Mesodermal cell (in vitro differentiated cells): ENCODE measurements at regions not wholly inside any gene's neighbourhood (a gene's known extent, or its start where the extent isn't known, plus 50 kb on each side); places are given as distances from the start of the nearest gene placed in this dataset.
"Not testable (repeated sequence)": the region's sequence is repeated elsewhere in the genome, so short reads cannot be mapped to it uniquely, and the experiment has no call there.

ENCODE experiments used
- H3K27ac ChIP-seq: 2 replicates; pipeline ENCODE4 v1.7.0; 2013; ENCODE audit warnings: mild to moderate bottlenecking, low read depth, low read length, moderate library complexity; ENCODE audit not compliant: severe bottlenecking
- H3K36me3 ChIP-seq: 2 replicates; pipeline ENCODE4 v1.7.1; 2013; ENCODE audit warnings: mild to moderate bottlenecking, low read length, moderate library complexity; ENCODE audit not compliant: control insufficient read depth, insufficient read depth
- H3K4me1 ChIP-seq: one replicate; pipeline ENCODE4 v1.7.1; 2013; ENCODE audit warnings: mild to moderate bottlenecking, low read length; ENCODE audit not compliant: insufficient read depth, control insufficient read depth, poor library complexity, severe bottlenecking
- H3K4me3 ChIP-seq: 2 replicates; pipeline ENCODE4 v1.7.0; 2013; ENCODE audit warnings: low read length, control low read depth, mild to moderate bottlenecking; ENCODE audit not compliant: insufficient read depth, poor library complexity, severe bottlenecking; ENCODE audit errors: extremely low read depth
- H3K9me3 ChIP-seq: 2 replicates; pipeline ENCODE4 v1.7.1; 2013; ENCODE audit warnings: mild to moderate bottlenecking, low read length, moderate library complexity; ENCODE audit not compliant: control insufficient read depth
- WGBS, 2 experiments: methylation state at CpG; one replicate each; pipeline ENCODE4 v1.1.5; 2013; ENCODE audit warnings: missing lambda C conversion rate in 2 of 2; ENCODE audit not compliant: insufficient coverage in 2 of 2; 5-methylcytosine and 5-hydroxymethylcytosine counted together

GRCh38 chr2:2906091-2906490 lies 471.5 kb downstream of the EIPR1 start:
- H3K27ac ChIP-seq: no peak overlapping the region
- 88 to 100% methylated on average over 2 to 6 of the region's 7 CpGs for WGBS, 2 experiments
- no peaks in the 10 kb centered on the region for H3K36me3 ChIP-seq
- H3K9me3 ChIP-seq: no peaks in the 10 kb centered on the region
- H3K4me1 ChIP-seq: no peaks in the 10 kb centered on the region
- H3K4me3 ChIP-seq: no peak overlapping the region

GRCh38 chr2:2904721-2905350 lies 472.8 kb downstream of the EIPR1 start:
- WGBS, 2 experiments: 90 to 93% methylated on average over 9 to 13 of the region's 16 CpGs
- H3K4me3 ChIP-seq: no peak overlapping the region
- H3K9me3 ChIP-seq: no peaks in the 10 kb centered on the region
- no peaks in the 10 kb centered on the region for H3K4me1 ChIP-seq
- no peaks in the 10 kb centered on the region for H3K36me3 ChIP-seq
- no peak overlapping the region for H3K27ac ChIP-seq

GRCh38 chr2:2902547-2903281 lies 474.9 kb downstream of the EIPR1 start:
- H3K27ac ChIP-seq: no peak overlapping the region
- no peak overlapping the region for H3K4me3 ChIP-seq
- H3K36me3 ChIP-seq: no peaks in the 10 kb centered on the region
- 73 to 77% methylated on average over 8 of the region's 8 CpGs for WGBS, 2 experiments
- H3K4me1 ChIP-seq: no peaks in the 10 kb centered on the region
- no peaks in the 10 kb centered on the region for H3K9me3 ChIP-seq

- Histone ChIP-seq H3K4me1 (no peaks in the 10 kb centered on the region), H3K36me3 (no peaks in the 10 kb centered on the region), H3K9me3 (no peaks in the 10 kb centered on the region), H3K4me3 (no peak overlapping the region), H3K27ac (no peak overlapping the region)
- whole genome bisulfite sequencing, 2 experiments: 72 to 80% methylated on average over 6 to 10 of the region's 13 CpGs
Observed at GRCh38 chr2:2901384-2902345, 476.0 kb downstream of the EIPR1 start.

GRCh38 chr2:2899826-2900225 lies 477.8 kb downstream of the EIPR1 start:
- no peaks in the 10 kb centered on the region for H3K4me1 ChIP-seq
- no peak overlapping the region for H3K4me3 ChIP-seq
- WGBS, 2 experiments: 56% methylated on average over 2 of the region's 4 CpGs; no CpG with 5 or more reads in 1 of the 2 experiments
- H3K9me3 ChIP-seq: no peaks in the 10 kb centered on the region
- no peak overlapping the region for H3K27ac ChIP-seq
- H3K36me3 ChIP-seq: no peaks in the 10 kb centered on the region

GRCh38 chr2:2898744-2899143 lies 478.9 kb downstream of the EIPR1 start:
- Histone ChIP-seq H3K9me3 (no peaks in the 10 kb centered on the region), H3K4me1 (no peaks in the 10 kb centered on the region), H3K4me3 (no peak overlapping the region), H3K27ac (no peak overlapping the region), H3K36me3 (no peaks in the 10 kb centered on the region)
- WGBS, 2 experiments: 57 to 100% methylated on average over 1 of the region's 2 CpGs

GRCh38 chr2:2896643-2897042 lies 481.0 kb downstream of the EIPR1 start:
- H3K4me3 ChIP-seq: no peak overlapping the region
- no peaks in the 10 kb centered on the region for H3K9me3 ChIP-seq
- H3K36me3 ChIP-seq: no peaks in the 10 kb centered on the region
- WGBS, 2 experiments: 68 to 82% methylated on average over 4 to 5 of the region's 7 CpGs
- no peaks in the 10 kb centered on the region for H3K4me1 ChIP-seq
- no peak overlapping the region for H3K27ac ChIP-seq

GRCh38 chr2:2896011-2896410 lies 481.6 kb downstream of the EIPR1 start:
- H3K36me3 ChIP-seq: no peaks in the 10 kb centered on the region
- 77 to 100% methylated on average over 2 to 3 of the region's 5 CpGs for WGBS, 2 experiments
- no peaks in the 10 kb centered on the region for H3K9me3 ChIP-seq
- no peak overlapping the region for H3K27ac ChIP-seq
- no peak overlapping the region for H3K4me3 ChIP-seq
- no peaks in the 10 kb centered on the region for H3K4me1 ChIP-seq

GRCh38 chr2:2894011-2894410 lies 483.6 kb downstream of the EIPR1 start:
- H3K4me1 ChIP-seq, H3K36me3 ChIP-seq, H3K27ac ChIP-seq, H3K4me3 ChIP-seq, H3K9me3 ChIP-seq: not testable (repeated sequence)
- 86 to 87% methylated on average over 19 of the region's 19 CpGs for WGBS, 2 experiments

GRCh38 chr2:2892892-2893291 lies 484.7 kb downstream of the EIPR1 start:
- H3K27ac ChIP-seq: no peak overlapping the region
- WGBS, 2 experiments: 74 to 96% methylated on average over 4 to 6 of the region's 7 CpGs
- H3K36me3 ChIP-seq: no peaks in the 10 kb centered on the region
- no peak overlapping the region for H3K4me3 ChIP-seq
- no peaks in the 10 kb centered on the region for H3K4me1 ChIP-seq
- H3K9me3 ChIP-seq: no peaks in the 10 kb centered on the region
